ENCODE measurements at regions not wholly inside any gene's neighbourhood (a gene's known extent, or its start where the extent isn't known, plus 50 kb on each side); places are given as distances from the start of the nearest gene placed in this dataset.

- TF ChIP-seq CTCF (conservative IDR thresholded peaks at IDR 0.05), result no peak
- no peak for TF ChIP-seq ZFX (IDR thresholded peaks at IDR 0.05)
- no peak overlapping the region for H3K27ac ChIP-seq
These were observed 1544.5 kb upstream of the TENM3 start for GRCh38 chr4:180698550-180699195.

- TF ChIP-seq CTCF (conservative IDR thresholded peaks at IDR 0.05) (no peak), ZFX (IDR thresholded peaks at IDR 0.05) (no peak)
- no peak overlapping the region for H3K27ac ChIP-seq
These were observed 1536.4 kb upstream of the TENM3 start for GRCh38 chr4:180706766-180707165.

GRCh38 chr4:180710628-180711337 is 1532.4 kb upstream of the TENM3 start:
- H3K27ac ChIP-seq, result no peak overlapping the region
- TF ChIP-seq ZFX (IDR thresholded peaks at IDR 0.05), result no peak
- no peak for TF ChIP-seq CTCF (conservative IDR thresholded peaks at IDR 0.05)

- no peak overlapping the region for H3K27ac ChIP-seq
- TF ChIP-seq ZFX (IDR thresholded peaks at IDR 0.05), result no peak
- TF ChIP-seq CTCF (conservative IDR thresholded peaks at IDR 0.05), result no peak
These were observed 1525.7 kb upstream of the TENM3 start for GRCh38 chr4:180717451-180718033.

GRCh38 chr4:180721356-180721755 is 1521.8 kb upstream of the TENM3 start:
- H3K27ac ChIP-seq, result no peak overlapping the region
- no peak for TF ChIP-seq ZFX (IDR thresholded peaks at IDR 0.05)
- TF ChIP-seq CTCF (conservative IDR thresholded peaks at IDR 0.05), result no peak

- no peak overlapping the region for H3K27ac ChIP-seq
- TF ChIP-seq CTCF (conservative IDR thresholded peaks at IDR 0.05), result no peak
- no peak for TF ChIP-seq ZFX (IDR thresholded peaks at IDR 0.05)
These were observed 1516.6 kb upstream of the TENM3 start for GRCh38 chr4:180726611-180727010.

GRCh38 chr4:180727478-180727877 is 1515.7 kb upstream of the TENM3 start:
- no peak overlapping the region for H3K27ac ChIP-seq
- TF ChIP-seq ZFX (IDR thresholded peaks at IDR 0.05), result no peak
- TF ChIP-seq CTCF (conservative IDR thresholded peaks at IDR 0.05), result no peak

All from C4-2B (cell line).